Gastroesophageal sphincter (tissue), 3 donors: ENCODE measurements at regions not wholly inside any gene's neighbourhood (a gene's known extent, or its start where the extent isn't known, plus 50 kb on each side); places are given as distances from the start of the nearest gene placed in this dataset.

ENCODE experiments used
- EP300 ChIP-seq: sonication (generic); formaldehyde crosslinking; IDR thresholded peaks from one replicate; pipeline ENCODE4 v1.6.1; 2017; ENCODE audit warnings: antibody characterized with exemption, mild to moderate bottlenecking
- POLR2A ChIP-seq, 2 donors: fragments of 450-650 bp; IDR thresholded peaks; one replicate each; pipeline ENCODE4 v1.6.1; 2017; ENCODE audit warnings: antibody characterized with exemption in 2 of 2, mild to moderate bottlenecking in 2 of 2, moderate library complexity in 1 of 2
- POLR2AphosphoS5 ChIP-seq: sonication (generic); formaldehyde crosslinking; IDR thresholded peaks from one replicate; pipeline ENCODE4 v1.6.1; 2017; ENCODE audit warnings: antibody characterized with exemption
- TF ChIP-seq, protein P1 (sequence below), 4 experiments: fragments of 200-600 bp in 2 of 4; fragments of 450-650 bp in 2 of 4; sonication (generic) in 1 of 4; IDR thresholded peaks; one replicate each; pipeline ENCODE4 v1.5.1; 2017 to 2019; ENCODE audit warnings: antibody characterized with exemption in 4 of 4, mild to moderate bottlenecking in 2 of 4, moderate library complexity in 2 of 4

DNA sequence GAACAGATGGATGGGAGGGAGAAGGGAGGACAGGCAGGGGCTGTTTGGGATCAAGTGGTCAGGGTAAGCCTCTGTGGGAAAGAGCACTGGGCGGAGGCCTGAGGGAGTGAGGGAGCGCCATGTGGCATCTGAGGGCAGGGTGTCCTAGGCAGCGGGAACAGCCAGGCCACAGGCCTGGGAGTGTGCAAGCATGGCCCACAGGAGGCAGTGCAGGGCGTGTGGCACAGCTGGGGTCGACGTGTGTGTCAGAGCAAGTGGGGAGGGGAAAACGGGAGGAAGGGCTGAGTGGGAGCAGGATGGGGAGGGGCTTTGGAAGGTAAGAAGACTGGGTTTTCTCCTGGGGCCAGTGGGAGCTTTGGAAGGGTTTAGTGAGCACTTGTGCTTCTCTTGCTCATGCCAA lies 143.4 kb downstream of the SYF2 start:
- no peak for TF ChIP-seq POLR2A (IDR thresholded peaks at IDR 0.05)
- TF ChIP-seq, protein P1, sequence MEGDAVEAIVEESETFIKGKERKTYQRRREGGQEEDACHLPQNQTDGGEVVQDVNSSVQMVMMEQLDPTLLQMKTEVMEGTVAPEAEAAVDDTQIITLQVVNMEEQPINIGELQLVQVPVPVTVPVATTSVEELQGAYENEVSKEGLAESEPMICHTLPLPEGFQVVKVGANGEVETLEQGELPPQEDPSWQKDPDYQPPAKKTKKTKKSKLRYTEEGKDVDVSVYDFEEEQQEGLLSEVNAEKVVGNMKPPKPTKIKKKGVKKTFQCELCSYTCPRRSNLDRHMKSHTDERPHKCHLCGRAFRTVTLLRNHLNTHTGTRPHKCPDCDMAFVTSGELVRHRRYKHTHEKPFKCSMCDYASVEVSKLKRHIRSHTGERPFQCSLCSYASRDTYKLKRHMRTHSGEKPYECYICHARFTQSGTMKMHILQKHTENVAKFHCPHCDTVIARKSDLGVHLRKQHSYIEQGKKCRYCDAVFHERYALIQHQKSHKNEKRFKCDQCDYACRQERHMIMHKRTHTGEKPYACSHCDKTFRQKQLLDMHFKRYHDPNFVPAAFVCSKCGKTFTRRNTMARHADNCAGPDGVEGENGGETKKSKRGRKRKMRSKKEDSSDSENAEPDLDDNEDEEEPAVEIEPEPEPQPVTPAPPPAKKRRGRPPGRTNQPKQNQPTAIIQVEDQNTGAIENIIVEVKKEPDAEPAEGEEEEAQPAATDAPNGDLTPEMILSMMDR (IDR thresholded peaks at IDR 0.05): no peak
- no peak for TF ChIP-seq EP300
- no peak for TF ChIP-seq POLR2AphosphoS5
